ENCODE measurements at regions not wholly inside any gene's neighbourhood (a gene's known extent, or its start where the extent isn't known, plus 50 kb on each side); places are given as distances from the start of the nearest gene placed in this dataset.

DNA sequence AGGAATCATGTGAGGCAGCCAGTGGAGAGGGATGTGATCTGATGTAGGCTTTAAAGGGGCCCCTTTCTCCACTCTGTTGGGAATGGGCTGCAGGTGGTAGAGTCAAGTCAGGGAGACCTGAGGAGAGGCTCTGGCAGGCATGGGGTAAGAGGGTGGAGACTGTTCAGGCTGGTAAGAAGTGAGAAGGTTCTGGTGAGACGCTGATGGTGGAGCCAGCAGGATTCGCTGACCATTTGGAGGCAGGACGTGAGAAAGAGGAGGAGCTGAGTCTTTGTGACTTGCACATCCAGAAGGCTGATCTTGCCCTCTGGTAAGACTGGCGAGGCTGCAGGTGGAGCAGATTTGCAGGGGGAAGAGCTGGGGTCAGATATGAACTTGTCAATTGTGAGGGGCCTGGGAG lies 248.0 kb downstream of the NSG2 start:
- Histone ChIP-seq H3K4me3 (ENCODE audit: low read depth in 1 of 2, low read length in 2 of 2) (no peak overlapping the region), H3K27me3 (ENCODE audit: control insufficient read depth in 1 of 2, insufficient read depth in 2 of 2, low read length in 2 of 2) (no peaks in the 10 kb centered on the region), H3K9me3 (ENCODE audit: control insufficient read depth in 2 of 2, insufficient read depth in 1 of 2, low read depth in 1 of 2, low read length in 1 of 2) (no peaks in the 10 kb centered on the region), H3K36me3 (ENCODE audit: control insufficient read depth in 2 of 2, insufficient read depth in 2 of 2, low read length in 1 of 2) (no peaks in the 10 kb centered on the region), H3K27ac (ENCODE audit: low read depth in 2 of 2, low read length in 1 of 2) (no peak overlapping the region), H3K4me1 (ENCODE audit: control insufficient read depth in 2 of 2, insufficient read depth in 2 of 2, low read length in 1 of 2) (peaks cover 0 to 2% of the 10 kb centered on the region in 2 donors)
- WGBS, 2 donors = 45 to 56% methylated on average over 4 of the region's 4 CpGs

GRCh38 chr5:174294891-174295620 lies 249.6 kb downstream of the NSG2 start:
- Histone ChIP-seq H3K4me1 (ENCODE audit: control insufficient read depth in 2 of 2, insufficient read depth in 2 of 2, low read length in 1 of 2) (peaks cover 0 to 2% of the 10 kb centered on the region in 2 donors), H3K4me3 (ENCODE audit: low read depth in 1 of 2, low read length in 2 of 2) (no peak overlapping the region), H3K27ac (ENCODE audit: low read depth in 2 of 2, low read length in 1 of 2) (no peak overlapping the region), H3K9me3 (ENCODE audit: control insufficient read depth in 2 of 2, insufficient read depth in 1 of 2, low read depth in 1 of 2, low read length in 1 of 2) (no peaks in the 10 kb centered on the region), H3K27me3 (ENCODE audit: control insufficient read depth in 1 of 2, insufficient read depth in 2 of 2, low read length in 2 of 2) (no peaks in the 10 kb centered on the region), H3K36me3 (ENCODE audit: control insufficient read depth in 2 of 2, insufficient read depth in 2 of 2, low read length in 1 of 2) (no peaks in the 10 kb centered on the region)
- WGBS, 2 donors = 55 to 65% methylated on average over 6 of the region's 6 CpGs

- Histone ChIP-seq H3K27me3 (ENCODE audit: control insufficient read depth in 1 of 2, insufficient read depth in 2 of 2, low read length in 2 of 2) (no peaks in the 10 kb centered on the region), H3K27ac (ENCODE audit: low read depth in 2 of 2, low read length in 1 of 2) (no peak overlapping the region), H3K36me3 (ENCODE audit: control insufficient read depth in 2 of 2, insufficient read depth in 2 of 2, low read length in 1 of 2) (no peaks in the 10 kb centered on the region), H3K9me3 (ENCODE audit: control insufficient read depth in 2 of 2, insufficient read depth in 1 of 2, low read depth in 1 of 2, low read length in 1 of 2) (no peaks in the 10 kb centered on the region), H3K4me1 (ENCODE audit: control insufficient read depth in 2 of 2, insufficient read depth in 2 of 2, low read length in 1 of 2) (peaks cover 0 to 2% of the 10 kb centered on the region in 2 donors), H3K4me3 (ENCODE audit: low read depth in 1 of 2, low read length in 2 of 2) (no peak overlapping the region)
- WGBS, 2 donors = 61 to 71% methylated on average over 8 of the region's 8 CpGs
Measured at GRCh38 chr5:174295702-174296436, 250.4 kb downstream of the NSG2 start.

GRCh38 chr5:174300118-174300940 lies 254.8 kb downstream of the NSG2 start:
- 57 to 59% methylated on average over 8 of the region's 8 CpGs for WGBS, 2 donors
- Histone ChIP-seq H3K4me1 (ENCODE audit: control insufficient read depth in 2 of 2, insufficient read depth in 2 of 2, low read length in 1 of 2) (no peaks in the 10 kb centered on the region), H3K27me3 (ENCODE audit: control insufficient read depth in 1 of 2, insufficient read depth in 2 of 2, low read length in 2 of 2) (no peaks in the 10 kb centered on the region), H3K27ac (ENCODE audit: low read depth in 2 of 2, low read length in 1 of 2) (no peak overlapping the region), H3K9me3 (ENCODE audit: control insufficient read depth in 2 of 2, insufficient read depth in 1 of 2, low read depth in 1 of 2, low read length in 1 of 2) (peaks cover 0 to 2% of the 10 kb centered on the region in 2 donors), H3K4me3 (ENCODE audit: low read depth in 1 of 2, low read length in 2 of 2) (no peak overlapping the region), H3K36me3 (ENCODE audit: control insufficient read depth in 2 of 2, insufficient read depth in 2 of 2, low read length in 1 of 2) (no peaks in the 10 kb centered on the region)

- H3K27me3 ChIP-seq (ENCODE audit: control insufficient read depth in 1 of 2, insufficient read depth in 2 of 2, low read length in 2 of 2) = no peaks in the 10 kb centered on the region
- 18 to 24% methylated on average over 12 of the region's 12 CpGs for WGBS, 2 donors
- H3K36me3 ChIP-seq (ENCODE audit: control insufficient read depth in 2 of 2, insufficient read depth in 2 of 2, low read length in 1 of 2) = no peaks in the 10 kb centered on the region
- H3K4me3 ChIP-seq (ENCODE audit: low read depth in 1 of 2, low read length in 2 of 2) = no peak overlapping the region
- peaks cover 0 to 2% of the 10 kb centered on the region in 2 donors for H3K9me3 ChIP-seq (ENCODE audit: control insufficient read depth in 2 of 2, insufficient read depth in 1 of 2, low read depth in 1 of 2, low read length in 1 of 2)
- H3K4me1 ChIP-seq (ENCODE audit: control insufficient read depth in 2 of 2, insufficient read depth in 2 of 2, low read length in 1 of 2) = no peaks in the 10 kb centered on the region
- no peak overlapping the region for H3K27ac ChIP-seq (ENCODE audit: low read depth in 2 of 2, low read length in 1 of 2)
Measured at GRCh38 chr5:174300941-174301761, 255.6 kb downstream of the NSG2 start.

GRCh38 chr5:174301848-174302625 lies 256.5 kb downstream of the NSG2 start:
- Histone ChIP-seq H3K4me3 (ENCODE audit: low read depth in 1 of 2, low read length in 2 of 2) (no peak overlapping the region), H3K4me1 (ENCODE audit: control insufficient read depth in 2 of 2, insufficient read depth in 2 of 2, low read length in 1 of 2) (no peaks in the 10 kb centered on the region), H3K27me3 (ENCODE audit: control insufficient read depth in 1 of 2, insufficient read depth in 2 of 2, low read length in 2 of 2) (no peaks in the 10 kb centered on the region), H3K36me3 (ENCODE audit: control insufficient read depth in 2 of 2, insufficient read depth in 2 of 2, low read length in 1 of 2) (no peaks in the 10 kb centered on the region), H3K27ac (ENCODE audit: low read depth in 2 of 2, low read length in 1 of 2) (no peak overlapping the region), H3K9me3 (ENCODE audit: control insufficient read depth in 2 of 2, insufficient read depth in 1 of 2, low read depth in 1 of 2, low read length in 1 of 2) (peaks cover 0 to 2% of the 10 kb centered on the region in 2 donors)
- WGBS, 2 donors = 77 to 81% methylated on average over 10 of the region's 10 CpGs

GRCh38 chr5:174303035-174303434 lies 257.5 kb downstream of the NSG2 start:
- Histone ChIP-seq H3K27me3 (ENCODE audit: control insufficient read depth in 1 of 2, insufficient read depth in 2 of 2, low read length in 2 of 2) (no peaks in the 10 kb centered on the region), H3K36me3 (ENCODE audit: control insufficient read depth in 2 of 2, insufficient read depth in 2 of 2, low read length in 1 of 2) (no peaks in the 10 kb centered on the region), H3K4me3 (ENCODE audit: low read depth in 1 of 2, low read length in 2 of 2) (no peak overlapping the region), H3K4me1 (ENCODE audit: control insufficient read depth in 2 of 2, insufficient read depth in 2 of 2, low read length in 1 of 2) (no peaks in the 10 kb centered on the region), H3K9me3 (ENCODE audit: control insufficient read depth in 2 of 2, insufficient read depth in 1 of 2, low read depth in 1 of 2, low read length in 1 of 2) (peaks cover 0 to 2% of the 10 kb centered on the region in 2 donors), H3K27ac (ENCODE audit: low read depth in 2 of 2, low read length in 1 of 2) (no peak overlapping the region)
- WGBS, 2 donors = 60 to 63% methylated on average over 8 of the region's 8 CpGs

- no peaks in the 10 kb centered on the region for H3K27me3 ChIP-seq (ENCODE audit: control insufficient read depth in 1 of 2, insufficient read depth in 2 of 2, low read length in 2 of 2)
- no peak overlapping the region for H3K27ac ChIP-seq (ENCODE audit: low read depth in 2 of 2, low read length in 1 of 2)
- H3K9me3 ChIP-seq (ENCODE audit: control insufficient read depth in 2 of 2, insufficient read depth in 1 of 2, low read depth in 1 of 2, low read length in 1 of 2) = peaks cover 0 to 2% of the 10 kb centered on the region in 2 donors
- H3K4me1 ChIP-seq (ENCODE audit: control insufficient read depth in 2 of 2, insufficient read depth in 2 of 2, low read length in 1 of 2) = no peaks in the 10 kb centered on the region
- H3K4me3 ChIP-seq (ENCODE audit: low read depth in 1 of 2, low read length in 2 of 2) = no peak overlapping the region
- no peaks in the 10 kb centered on the region for H3K36me3 ChIP-seq (ENCODE audit: control insufficient read depth in 2 of 2, insufficient read depth in 2 of 2, low read length in 1 of 2)
- 69 to 73% methylated on average over 10 of the region's 10 CpGs for WGBS, 2 donors
Measured at GRCh38 chr5:174303437-174304045, 258.0 kb downstream of the NSG2 start.
